Stomach (tissue), 8 donors: ENCODE measurements at regions not wholly inside any gene's neighbourhood (a gene's known extent, or its start where the extent isn't known, plus 50 kb on each side); places are given as distances from the start of the nearest gene placed in this dataset.

ENCODE experiments used
- DNase-seq, 2 donors: peaks; one replicate each; pipeline versions ENCODE4 v3.0.0 to v3.0.0-alpha.2; 2013 to 2019
- H3K27ac ChIP-seq, 5 donors: fragments of 200-600 bp in 4 of 5; sonication (generic) in 4 of 5; one replicate each; pipeline ENCODE4 v1.5.1; 2013 to 2019; ENCODE audit warnings: mild to moderate bottlenecking in 1 of 5, moderate library complexity in 1 of 5
- H3K27me3 ChIP-seq, 3 donors: fragments of 200-600 bp; sonication (generic); one replicate each; pipeline ENCODE4 v1.5.1; 2017 to 2019; ENCODE audit warnings: mixed run types in 1 of 3
- H3K36me3 ChIP-seq, 4 donors: fragments of 200-600 bp; sonication (generic); 1 replicate in 3 of 4; 2 replicates in 1 of 4; pipeline ENCODE4 v1.5.1; 2016 to 2019
- H3K4me1 ChIP-seq, 4 donors: fragments of 200-600 bp; sonication (generic); one replicate each; pipeline ENCODE4 v1.5.1; 2016 to 2019
- H3K4me3 ChIP-seq, 4 donors: fragments of 200-600 bp; sonication (generic) in 3 of 4; one replicate each; pipeline ENCODE4 v1.5.1; 2016 to 2019; ENCODE audit warnings: mild to moderate bottlenecking in 1 of 4
- H3K9me3 ChIP-seq, 4 donors: fragments of 200-600 bp; sonication (generic); one replicate each; pipeline ENCODE4 v1.5.1; 2016 to 2019
- EP300 ChIP-seq: sonication (generic); formaldehyde crosslinking; IDR thresholded peaks from one replicate; pipeline ENCODE4 v1.6.1; 2017; ENCODE audit warnings: antibody characterized with exemption
- POLR2A ChIP-seq, 4 donors: fragments of 450-650 bp; IDR thresholded peaks; one replicate each; pipeline ENCODE4 v1.6.1; 2016; ENCODE audit warnings: antibody characterized with exemption in 4 of 4, control low read depth in 2 of 4, mild to moderate bottlenecking in 1 of 4, moderate library complexity in 1 of 4
- POLR2AphosphoS5 ChIP-seq, 3 donors: sonication (generic); formaldehyde crosslinking; IDR thresholded peaks; one replicate each; pipeline ENCODE4 v1.6.1; 2016; ENCODE audit warnings: antibody characterized with exemption in 3 of 3
- WGBS, 5 donors: extraction: QIAGEN DNeasy Blood & Tissue Kit in 3 of 5; methylation state at CpG; one replicate each; pipeline versions ENCODE4 v1.1.5 to v1.1.7; 2013 to 2018; 5-methylcytosine and 5-hydroxymethylcytosine counted together
- intact Hi-C: fragments of 100-400 bp; cut with DNase I; formaldehyde crosslinking; loops from one replicate; pipeline ENCODE4 v1.15.1; 2023; ENCODE audit warnings: low total_unique reads
- TF ChIP-seq, protein P1 (sequence below), 7 experiments: fragments of 450-650 bp in 4 of 7; fragments of 200-600 bp in 3 of 7; sonication (generic) in 3 of 7; IDR thresholded peaks; one replicate each; pipeline ENCODE4 v1.5.1; 2016 to 2019; ENCODE audit warnings: antibody characterized with exemption in 7 of 7, control low read depth in 2 of 7, mild to moderate bottlenecking in 1 of 7
- donor health status: healthy with polysubstance abuse.
- donor health status: Bipolar disorder and iron deficiency.
- donor health status: healthy.

GRCh38 chr3:166527325-166527724 lies 690.1 kb upstream of the BCHE start:
- H3K27me3 ChIP-seq: no peaks in the 10 kb centered on the region
- H3K36me3 ChIP-seq: no peaks in the 10 kb centered on the region
- TF ChIP-seq POLR2AphosphoS5 (IDR thresholded peaks at IDR 0.05) (no peak), POLR2A (IDR thresholded peaks at IDR 0.05) (no peak), EP300 (no peak)
- TF ChIP-seq, protein P1, sequence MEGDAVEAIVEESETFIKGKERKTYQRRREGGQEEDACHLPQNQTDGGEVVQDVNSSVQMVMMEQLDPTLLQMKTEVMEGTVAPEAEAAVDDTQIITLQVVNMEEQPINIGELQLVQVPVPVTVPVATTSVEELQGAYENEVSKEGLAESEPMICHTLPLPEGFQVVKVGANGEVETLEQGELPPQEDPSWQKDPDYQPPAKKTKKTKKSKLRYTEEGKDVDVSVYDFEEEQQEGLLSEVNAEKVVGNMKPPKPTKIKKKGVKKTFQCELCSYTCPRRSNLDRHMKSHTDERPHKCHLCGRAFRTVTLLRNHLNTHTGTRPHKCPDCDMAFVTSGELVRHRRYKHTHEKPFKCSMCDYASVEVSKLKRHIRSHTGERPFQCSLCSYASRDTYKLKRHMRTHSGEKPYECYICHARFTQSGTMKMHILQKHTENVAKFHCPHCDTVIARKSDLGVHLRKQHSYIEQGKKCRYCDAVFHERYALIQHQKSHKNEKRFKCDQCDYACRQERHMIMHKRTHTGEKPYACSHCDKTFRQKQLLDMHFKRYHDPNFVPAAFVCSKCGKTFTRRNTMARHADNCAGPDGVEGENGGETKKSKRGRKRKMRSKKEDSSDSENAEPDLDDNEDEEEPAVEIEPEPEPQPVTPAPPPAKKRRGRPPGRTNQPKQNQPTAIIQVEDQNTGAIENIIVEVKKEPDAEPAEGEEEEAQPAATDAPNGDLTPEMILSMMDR (IDR thresholded peaks at IDR 0.05): no peak
- H3K9me3 ChIP-seq: peaks cover 0 to 19% (median 11%) of the 10 kb centered on the region in 4 donors
- no peaks in the 10 kb centered on the region for H3K4me1 ChIP-seq
- intact Hi-C loops: no loop called here
- H3K4me3 ChIP-seq: no peak overlapping the region
- peak in 1 of 2 donors; percentile 32 for DNase-seq
- WGBS, 5 donors: 39 to 53% (median 47%) methylated on average over 2 of the region's 2 CpGs
- no peak overlapping the region for H3K27ac ChIP-seq

GRCh38 chr3:166526881-166527280 lies 689.7 kb upstream of the BCHE start:
- Histone ChIP-seq H3K36me3 (no peaks in the 10 kb centered on the region), H3K4me1 (no peaks in the 10 kb centered on the region), H3K27ac (no peak overlapping the region), H3K4me3 (no peak overlapping the region), H3K9me3 (peaks cover 0 to 14% (median 8%) of the 10 kb centered on the region in 4 donors), H3K27me3 (no peaks in the 10 kb centered on the region)
- 63 to 90% (median 79%) methylated on average over 2 of the region's 2 CpGs for WGBS, 5 donors
- intact Hi-C loops: no loop called here
- TF ChIP-seq POLR2A (IDR thresholded peaks at IDR 0.05) (no peak), POLR2AphosphoS5 (IDR thresholded peaks at IDR 0.05) (no peak), EP300 (no peak)
- TF ChIP-seq, protein P1 (IDR thresholded peaks at IDR 0.05): no peak
- DNase-seq: peak in 1 of 2 donors; percentile 7

DNA sequence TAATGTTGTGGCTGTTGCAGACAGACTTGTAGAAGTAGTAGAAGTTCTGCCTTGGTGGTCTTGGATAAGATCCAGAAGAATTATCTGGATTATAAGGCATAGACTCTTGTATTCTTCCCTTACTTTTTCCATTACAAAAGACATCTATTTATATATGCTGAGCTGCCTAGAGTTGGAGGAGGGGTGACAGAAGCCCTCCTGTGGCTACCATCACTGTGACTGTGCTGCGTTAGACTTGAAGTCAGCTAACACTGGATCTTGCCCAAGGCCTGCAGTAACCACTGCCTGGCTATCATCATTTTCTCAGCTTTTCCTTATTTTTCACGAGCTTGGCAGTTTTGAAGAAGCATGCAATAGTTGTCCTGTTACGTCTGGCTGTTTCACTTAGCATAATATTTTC lies 684.8 kb upstream of the BCHE start:
- DNase-seq: no peak
- no peaks in the 10 kb centered on the region for H3K27me3 ChIP-seq
- intact Hi-C loops: no loop called here
- peaks cover 0 to 8% (median 3%) of the 10 kb centered on the region in 4 donors for H3K9me3 ChIP-seq
- 65 to 80% (median 76%) methylated on average over 3 of the region's 3 CpGs for WGBS, 5 donors
- no peak overlapping the region for H3K27ac ChIP-seq
- no peak overlapping the region for H3K4me3 ChIP-seq
- TF ChIP-seq EP300 (no peak), POLR2AphosphoS5 (IDR thresholded peaks at IDR 0.05) (no peak), POLR2A (IDR thresholded peaks at IDR 0.05) (no peak)
- TF ChIP-seq, protein P1 (IDR thresholded peaks at IDR 0.05): no peak
- H3K4me1 ChIP-seq: no peaks in the 10 kb centered on the region
- H3K36me3 ChIP-seq: no peaks in the 10 kb centered on the region

- 63 to 96% (median 69%) methylated on average over 2 of the region's 2 CpGs for WGBS, 5 donors
- DNase-seq: no peak
- Histone ChIP-seq H3K27ac (no peak overlapping the region), H3K4me3 (no peak overlapping the region), H3K9me3 (peaks cover 0 to 8% (median 3%) of the 10 kb centered on the region in 4 donors), H3K4me1 (no peaks in the 10 kb centered on the region), H3K27me3 (no peaks in the 10 kb centered on the region), H3K36me3 (no peaks in the 10 kb centered on the region)
- intact Hi-C loops: no loop called here
- TF ChIP-seq POLR2AphosphoS5 (IDR thresholded peaks at IDR 0.05) (no peak), EP300 (no peak), POLR2A (IDR thresholded peaks at IDR 0.05) (no peak)
- TF ChIP-seq, protein P1 (IDR thresholded peaks at IDR 0.05): no peak
These were observed 682.2 kb upstream of the BCHE start for GRCh38 chr3:166519443-166519842.
